ENCODE measurements at regions not wholly inside any gene's neighbourhood (a gene's known extent, or its start where the extent isn't known, plus 50 kb on each side); places are given as distances from the start of the nearest gene placed in this dataset.
A peak's percentile ranks its signal among the peaks of the same experiment; 100 is the strongest.

GRCh38 chr6:6890400-6890858 lies 217.3 kb upstream of the RREB1 start:
- Histone ChIP-seq H3K36me3 (ENCODE audit: insufficient read depth) (no peaks in the 10 kb centered on the region), H3K79me2 (replicated peaks; ENCODE audit: insufficient read depth) (no peaks in the 10 kb centered on the region), H3K27ac (ENCODE audit: low read depth) (no peak overlapping the region), H3K4me2 (no peak overlapping the region), H3K27me3 (ENCODE audit: insufficient read depth) (no peaks in the 10 kb centered on the region), H3K9me2 (ENCODE audit: insufficient read depth) (no peaks in the 10 kb centered on the region), H4K20me1 (replicated peaks; ENCODE audit: insufficient read depth) (no peaks in the 10 kb centered on the region), H2AFZ (peak overlapping the region; percentile 98), H3K4me1 (ENCODE audit: insufficient read depth) (peaks cover 18% of the 10 kb centered on the region), H3F3A (replicated peaks; ENCODE audit: low read depth) (no peaks in the 10 kb centered on the region), H3K4me3 (no peak overlapping the region)
- Mint-ChIP-seq H3K36me3 (ENCODE audit: low read depth) (no peaks in the 10 kb centered on the region), H3K27me3 (ENCODE audit: insufficient read depth, low read depth, poor library complexity) (peaks cover 4% of the 10 kb centered on the region), H3K27ac (no peak overlapping the region), H3K4me1 (peaks cover 42% of the 10 kb centered on the region), H3K4me3 (no peak overlapping the region), H3K9me3 (no peaks in the 10 kb centered on the region)
- peak; percentile 93 for ATAC-seq
- peak; percentile 70 for DNase-seq (ENCODE audit: low spot score)
- TF ChIP-seq EZH2phosphoT487 (IDR thresholded peaks at IDR 0.05; ENCODE audit: unreplicated experiment) (no peak), ETS1 (IDR thresholded peaks at IDR 0.05) (peak; percentile 53; the same call in 1 of the 2 replicates), POLR2AphosphoS5 (IDR thresholded peaks at IDR 0.05; ENCODE audit: low read depth) (no peak)

- peak overlapping the region; percentile 75 for H3K27ac Mint-ChIP-seq
- ATAC-seq = peak; percentile 82
- peak overlapping the region; percentile 98 for H2AFZ ChIP-seq
- TF ChIP-seq CTCF (conservative IDR thresholded peaks at IDR 0.05; ENCODE audit: low read depth in 2 of 2) (no peak), EZH2 (IDR thresholded peaks at IDR 0.05; ENCODE audit: low read depth, unreplicated experiment) (no peak), CREB1 (CRISPR knock-in tag; IDR thresholded peaks at IDR 0.05; ENCODE audit: low read depth) (no peak), NANOG (IDR thresholded peaks at IDR 0.05; ENCODE audit: borderline replicate concordance) (no peak), EZH2phosphoT487 (IDR thresholded peaks at IDR 0.05; ENCODE audit: unreplicated experiment) (no peak), ZNF331 (CRISPR knock-in tag; IDR thresholded peaks at IDR 0.05; ENCODE audit: low read depth) (no peak), STAT1 (IDR thresholded peaks at IDR 0.05; ENCODE audit: unreplicated experiment) (no peak), REST (IDR thresholded peaks at IDR 0.05; ENCODE audit: unreplicated experiment) (no peak), POLR2AphosphoS5 (IDR thresholded peaks at IDR 0.05; ENCODE audit: low read depth) (no peak), ETS1 (IDR thresholded peaks at IDR 0.05) (no peak), ZNF114 (CRISPR knock-in tag; IDR thresholded peaks at IDR 0.05) (no peak), JUNB (IDR thresholded peaks at IDR 0.05; ENCODE audit: unreplicated experiment) (no peak)
Observed at GRCh38 chr6:6891125-6891721, 216.5 kb upstream of the RREB1 start.

More at GRCh38 chr6:6891125-6891721, 216.5 kb upstream of the RREB1 start:
- Mint-ChIP-seq H3K4me3 (no peak overlapping the region), H3K9me3 (peaks cover 3% of the 10 kb centered on the region; the same call in 1 of the 3 replicates), H3K4me1 (peaks cover 37% of the 10 kb centered on the region), H3K27me3 (ENCODE audit: insufficient read depth, low read depth, poor library complexity) (peaks cover 4% of the 10 kb centered on the region), H3K36me3 (ENCODE audit: low read depth) (no peaks in the 10 kb centered on the region)
- Histone ChIP-seq H3K27ac (ENCODE audit: low read depth) (no peak overlapping the region), H4K20me1 (replicated peaks; ENCODE audit: insufficient read depth) (no peaks in the 10 kb centered on the region), H3K36me3 (ENCODE audit: insufficient read depth) (no peaks in the 10 kb centered on the region), H3K4me3 (no peak overlapping the region), H3K4me1 (ENCODE audit: insufficient read depth) (peaks cover 18% of the 10 kb centered on the region), H3F3A (replicated peaks; ENCODE audit: low read depth) (no peaks in the 10 kb centered on the region), H3K4me2 (no peak overlapping the region), H3K9me2 (ENCODE audit: insufficient read depth) (no peaks in the 10 kb centered on the region; the same call in 1 of the 2 replicates), H3K27me3 (ENCODE audit: insufficient read depth) (no peaks in the 10 kb centered on the region), H3K79me2 (replicated peaks; ENCODE audit: insufficient read depth) (no peaks in the 10 kb centered on the region)
- DNase-seq (ENCODE audit: low spot score) = peak; percentile 43
